H1 (cell line): ENCODE measurements at regions not wholly inside any gene's neighbourhood (a gene's known extent, or its start where the extent isn't known, plus 50 kb on each side); places are given as distances from the start of the nearest gene placed in this dataset.

Source experiments
- CTCF ChIA-PET: fragments of 300-600 bp; sonication (Branson Sonifier 250); formaldehyde crosslinking; loops from one replicate; lab custom pipeline; 2021; ENCODE audit not compliant: partially characterized antibody; lab: Charles Lee
- POLR2A ChIA-PET: fragments of 300-600 bp; sonication (Branson Sonifier 250); formaldehyde crosslinking; loops from one replicate; lab custom pipeline; 2021; ENCODE audit warnings: inconsistent platforms; ENCODE audit not compliant: partially characterized antibody; lab: Charles Lee
- DNase-seq, 2 experiments: peaks; one replicate each; pipeline versions ENCODE4 v3.0.0 to v3.0.0-alpha.2; 2010 to 2022; ENCODE audit warnings: low spot score in 2 of 2, low read depth in 1 of 2, mixed read lengths in 1 of 2
- FAIRE-seq: peaks from 2 replicates; lab custom pipeline; 2011; peaks lifted over from hg19 to GRCh38; lab: Jason Lieb, UNC
- H2AFZ ChIP-seq: 2 replicates; pipeline ENCODE4 v1.8.1; 2012; ENCODE audit warnings: low read length, inconsistent platforms
- H2AK5ac ChIP-seq: 2 replicates; pipeline ENCODE4 v1.6.1; 2013; ENCODE audit warnings: low read depth, low read length
- H2BK120ac ChIP-seq: replicated peaks from 2 replicates; pipeline ENCODE3; 2013; ENCODE audit warnings: low read depth, low read length, inconsistent platforms
- H2BK12ac ChIP-seq: 2 replicates; pipeline ENCODE4 v1.6.1; 2013; ENCODE audit warnings: low read depth, low read length
- H2BK15ac ChIP-seq: 2 replicates; pipeline ENCODE4 v1.6.1; 2013; ENCODE audit warnings: low read length
- H2BK20ac ChIP-seq: 2 replicates; pipeline ENCODE4 v1.6.1; 2013; ENCODE audit warnings: low read length
- H2BK5ac ChIP-seq: 2 replicates; pipeline ENCODE4 v1.6.1; 2013; ENCODE audit warnings: low read depth, low read length
- H3K14ac ChIP-seq: 2 replicates; pipeline ENCODE4 v1.6.1; 2013; ENCODE audit warnings: inconsistent platforms; ENCODE audit not compliant: insufficient read length
- H3K18ac ChIP-seq: 2 replicates; pipeline ENCODE4 v1.6.1; 2013; ENCODE audit warnings: low read length; ENCODE audit errors: extremely low read depth
- H3K23ac ChIP-seq: 2 replicates; pipeline ENCODE4 v1.6.1; 2013; ENCODE audit warnings: inconsistent platforms; ENCODE audit not compliant: insufficient read length
- H3K23me2 ChIP-seq: 2 replicates; pipeline ENCODE4 v1.6.1; 2013; ENCODE audit warnings: low read depth, low read length
- H3K27ac ChIP-seq: 2 replicates; pipeline ENCODE4 v1.6.1; 2011; ENCODE audit warnings: low read depth, low read length, inconsistent platforms
- H3K27me3 ChIP-seq, 4 experiments: replicated peaks in 1 of 4; 1 replicate in 1 of 4; 2 replicates in 3 of 4; pipeline versions ENCODE4 v1.6.1 to v1.8.1; 2011 to 2013; ENCODE audit warnings: low read length in 3 of 4, mild to moderate bottlenecking in 3 of 4, inconsistent platforms in 2 of 4, mixed read lengths in 2 of 4, moderate library complexity in 1 of 4; ENCODE audit not compliant: control insufficient read depth in 3 of 4, insufficient read depth in 3 of 4; ENCODE audit errors: extremely low read depth in 1 of 4
- H3K36me3 ChIP-seq, 4 experiments: 2 replicates each; pipeline versions ENCODE4 v1.6.1 to v1.8.1; 2011 to 2013; ENCODE audit warnings: mild to moderate bottlenecking in 4 of 4, low read length in 3 of 4, moderate library complexity in 2 of 4, control low read depth in 1 of 4, inconsistent platforms in 1 of 4; ENCODE audit not compliant: insufficient read depth in 4 of 4, control insufficient read depth in 2 of 4
- H3K4ac ChIP-seq: replicated peaks from 2 replicates; pipeline ENCODE3; 2013; ENCODE audit warnings: low read length, low read depth, mixed read lengths, inconsistent platforms; ENCODE audit not compliant: insufficient read length
- H3K4me1 ChIP-seq, 4 experiments: replicated peaks in 1 of 4; 1 replicate in 1 of 4; 2 replicates in 3 of 4; pipeline versions ENCODE4 v1.6.1 to v1.8.1; 2011 to 2013; ENCODE audit warnings: low read length in 3 of 4, inconsistent platforms in 2 of 4, mixed read lengths in 1 of 4; ENCODE audit not compliant: insufficient read depth in 4 of 4, control insufficient read depth in 3 of 4
- H3K4me2 ChIP-seq, 2 experiments: 2 replicates each; pipeline versions ENCODE4 v1.6.1 to v1.8.1; 2011 to 2013; ENCODE audit warnings: low read depth in 2 of 2, low read length in 2 of 2, control low read depth in 1 of 2, inconsistent platforms in 1 of 2, mild to moderate bottlenecking in 1 of 2; ENCODE audit not compliant: insufficient read depth in 1 of 2
- H3K4me3 ChIP-seq, 4 experiments: fragments of 200-600, 300-600 bp in 1 of 4; sonication (generic), shearing (Covaris generic), sonication (Bioruptor Twin) in 1 of 4; 2 replicates each; pipeline versions ENCODE4 v1.5.1 to v1.8.1; 2011 to 2016; ENCODE audit warnings: low read length in 4 of 4, low read depth in 3 of 4, control low read depth in 2 of 4, inconsistent platforms in 2 of 4, mild to moderate bottlenecking in 2 of 4, mixed read lengths in 1 of 4, moderate library complexity in 1 of 4; ENCODE audit not compliant: insufficient read depth in 2 of 4; ENCODE audit errors: extremely low read depth in 1 of 4
- H3K56ac ChIP-seq: replicated peaks from 2 replicates; pipeline ENCODE3; 2013; ENCODE audit warnings: low read depth, mild to moderate bottlenecking, mixed read lengths, low read length, inconsistent platforms; ENCODE audit not compliant: insufficient read length
- H3K79me1 ChIP-seq: 2 replicates; pipeline ENCODE4 v1.6.1; 2013; ENCODE audit warnings: low read depth, low read length, control low read depth
- H3K79me2 ChIP-seq, 2 experiments: 2 replicates each; pipeline versions ENCODE4 v1.6.1 to v1.8.1; 2012 to 2013; ENCODE audit warnings: low read length in 2 of 2, mild to moderate bottlenecking in 2 of 2, inconsistent platforms in 1 of 2; ENCODE audit not compliant: insufficient read depth in 2 of 2, control insufficient read depth in 1 of 2
- H3K9ac ChIP-seq, 4 experiments: replicated peaks in 1 of 4; 1 replicate in 1 of 4; 2 replicates in 3 of 4; pipeline versions ENCODE4 v1.6.1 to v1.8.1; 2011 to 2013; ENCODE audit warnings: low read depth in 3 of 4, low read length in 3 of 4, control low read depth in 2 of 4, mild to moderate bottlenecking in 2 of 4, moderate library complexity in 2 of 4, inconsistent platforms in 1 of 4; ENCODE audit errors: extremely low read depth in 1 of 4
- H3K9me3 ChIP-seq, 2 experiments: 2 replicates each; pipeline versions ENCODE4 v1.6.1 to v1.8.1; 2012 to 2013; ENCODE audit warnings: mild to moderate bottlenecking in 2 of 2, moderate library complexity in 2 of 2, control low read depth in 1 of 2, inconsistent platforms in 1 of 2, low read depth in 1 of 2, low read length in 1 of 2, mixed read lengths in 1 of 2; ENCODE audit not compliant: insufficient read depth in 2 of 2
- H4K20me1 ChIP-seq, 2 experiments: replicated peaks in 1 of 2; 2 replicates each; pipeline versions ENCODE3 to v1.8.1; 2011 to 2013; ENCODE audit warnings: inconsistent platforms in 2 of 2, low read length in 2 of 2, mild to moderate bottlenecking in 1 of 2; ENCODE audit not compliant: insufficient read depth in 2 of 2, control insufficient read depth in 1 of 2
- H4K5ac ChIP-seq: 2 replicates; pipeline ENCODE4 v1.6.1; 2013; ENCODE audit warnings: low read length, low read depth, mixed read lengths, inconsistent platforms; ENCODE audit not compliant: insufficient read length
- H4K8ac ChIP-seq: 2 replicates; pipeline ENCODE4 v1.8.0; 2013; ENCODE audit warnings: mild to moderate bottlenecking, moderate library complexity, low read length, inconsistent platforms; ENCODE audit not compliant: insufficient read depth; ENCODE audit errors: extremely low read depth
- H4K91ac ChIP-seq: replicated peaks from 2 replicates; pipeline ENCODE3; 2013; ENCODE audit warnings: low read length, mixed read lengths, inconsistent platforms; ENCODE audit not compliant: insufficient read length
- BRCA1 ChIP-seq: IDR thresholded peaks from 2 replicates; pipeline ENCODE4 v1.6.1; 2012; ENCODE audit warnings: low read depth, low read length, improper control_type of control experiment
- CBX5 ChIP-seq: fragments of 300-800, 300-1000 bp; sonication (generic); IDR thresholded peaks from 2 replicates; pipeline ENCODE4 v1.7.1; 2016; ENCODE audit warnings: antibody characterized with exemption, low read length, low read depth
- CTCF ChIP-seq, 3 experiments: IDR thresholded peaks; 1 replicate in 2 of 3; 2 replicates in 1 of 3; pipeline versions ENCODE4 v1.5.1 to v1.6.1; 2011; ENCODE audit warnings: low read length in 3 of 3, mild to moderate bottlenecking in 3 of 3, inconsistent platforms in 2 of 3, low read depth in 1 of 3, moderate library complexity in 1 of 3; ENCODE audit not compliant: insufficient read depth in 1 of 3; ENCODE audit errors: control extremely low read depth in 1 of 3
- FOSL1 ChIP-seq: IDR thresholded peaks from 2 replicates; pipeline ENCODE4 v1.6.1; 2011; ENCODE audit warnings: mild to moderate bottlenecking, low read depth, low read length, moderate library complexity; ENCODE audit not compliant: insufficient read depth
- JUN ChIP-seq: IDR thresholded peaks from 2 replicates; pipeline ENCODE4 v1.6.1; 2011; ENCODE audit warnings: low read depth, mild to moderate bottlenecking, improper control_type of control experiment, low read length
- KDM4A ChIP-seq: IDR thresholded peaks from one replicate; pipeline ENCODE4 v1.7.1; 2012; ENCODE audit warnings: low read depth, mild to moderate bottlenecking, moderate library complexity, low read length, inconsistent platforms; ENCODE audit not compliant: severe bottlenecking
- MAFK ChIP-seq: IDR thresholded peaks from 2 replicates; pipeline ENCODE4 v1.6.1; 2012; ENCODE audit warnings: low read depth, mild to moderate bottlenecking, improper control_type of control experiment, low read length
- MAX ChIP-seq: IDR thresholded peaks from 2 replicates; pipeline ENCODE4 v1.6.1; 2012; ENCODE audit warnings: inconsistent platforms
- NRF1 ChIP-seq: IDR thresholded peaks from 2 replicates; pipeline ENCODE4 v1.6.1; 2011; ENCODE audit warnings: mild to moderate bottlenecking, low read depth, low read length, improper control_type of control experiment
- POLR2A ChIP-seq, 2 experiments: IDR thresholded peaks; 1 replicate in 1 of 2; 2 replicates in 1 of 2; pipeline ENCODE4 v1.6.1; 2011; ENCODE audit warnings: low read depth in 2 of 2, low read length in 2 of 2, mild to moderate bottlenecking in 2 of 2; ENCODE audit errors: control extremely low read depth in 1 of 2
- WGBS, 2 experiments: shearing (Covaris generic) in 1 of 2; methylation state at CpG; one replicate each; pipeline versions ENCODE4 v1.1.6 to v1.1.7; 2013 to 2015; ENCODE audit warnings: low lambda C conversion rate in 2 of 2, mixed read lengths in 2 of 2, inconsistent platforms in 1 of 2, low coverage in 1 of 2, missing lambda C conversion rate in 1 of 2; ENCODE audit not compliant: insufficient replicate concordance in 2 of 2, insufficient coverage in 1 of 2, insufficient read length in 1 of 2; ENCODE audit errors: extremely low coverage in 1 of 2, missing lambda C conversion rate in 1 of 2; 5-methylcytosine and 5-hydroxymethylcytosine counted together

- Histone ChIP-seq H3K23me2 (no peaks in the 10 kb centered on the region), H2AFZ (peak overlapping the region; percentile 60; the same call in 1 of the 2 replicates), H3K18ac (no peak overlapping the region), H2BK12ac (no peak overlapping the region), H3K4ac (no peak overlapping the region), H2BK120ac (no peak overlapping the region), H3K36me3 (no peaks in the 10 kb centered on the region), H4K8ac (no peak overlapping the region), H2BK20ac (no peak overlapping the region), H2BK5ac (no peak overlapping the region), H3K27me3 (no peaks in the 10 kb centered on the region), H4K20me1 (no peaks in the 10 kb centered on the region), H4K91ac (no peak overlapping the region), H3K4me3 (no peak overlapping the region), H2BK15ac (no peak overlapping the region), H3K79me1 (no peaks in the 10 kb centered on the region), H3K79me2 (no peaks in the 10 kb centered on the region), H3K27ac (no peak overlapping the region), H3K14ac (no peak overlapping the region), H3K23ac (no peak overlapping the region), H3K4me2 (no peak overlapping the region), H3K4me1 (peaks cover 0 to 6% (median 0%) of the 10 kb centered on the region in 4 experiments; a peak in 4 of 7 replicates), H3K9me3 (no peaks in the 10 kb centered on the region), H2AK5ac (no peak overlapping the region), H4K5ac (no peak overlapping the region), H3K9ac (no peak overlapping the region), H3K56ac (no peak overlapping the region)
- POLR2A ChIA-PET, result no interaction called here
- WGBS, 2 experiments, result 69% methylated on average over 11 of the region's 11 CpGs; no CpG with 5 or more reads in 1 of the 2 experiments
- TF ChIP-seq POLR2A (IDR thresholded peaks at IDR 0.05; ENCODE audit: control extremely low read depth in 1 of 2, low read depth in 2 of 2, low read length in 2 of 2) (no peak), JUN (no peak), CBX5 (no peak), MAFK (no peak), MAX (peak; percentile 63), FOSL1 (peak; percentile 87), CTCF (IDR thresholded peaks at IDR 0.05; ENCODE audit: control extremely low read depth in 1 of 3, insufficient read depth in 1 of 3, low read depth in 1 of 3, low read length in 3 of 3) (no peak), KDM4A (no peak), NRF1 (no peak), BRCA1 (no peak)
- CTCF ChIA-PET, result interaction anchor here (0.6 to 12.6 kb wide), 10 partner anchors 12 to 243 kb away, joined by 3 to 98 read pairs (median 5); no protein-coding TSS in a partner anchor
- no peak for FAIRE-seq
- no peak for DNase-seq
Observed at GRCh38 chr15:31457631-31458526, 131.2 kb downstream of the KLF13 start.
